ENCODE measurements at regions not wholly inside any gene's neighbourhood (a gene's known extent, or its start where the extent isn't known, plus 50 kb on each side); places are given as distances from the start of the nearest gene placed in this dataset.

- H3K4ac ChIP-seq (ENCODE audit: low read depth in 1 of 2, low read length in 2 of 2) = no peak overlapping the region
- WGBS = 76% methylated on average over 3 of the region's 3 CpGs
These were observed 111.8 kb upstream of the IER5L start for GRCh38 chr9:129289883-129290282.

GRCh38 chr9:129289131-129289731 lies 111.2 kb upstream of the IER5L start:
- peak overlapping the region; percentile 43 for H2BK120ac ChIP-seq (ENCODE audit: low read depth, low read length)
- H3K27ac ChIP-seq (ENCODE audit: low read length, poor library complexity, severe bottlenecking) = no peak overlapping the region
- DNase-seq = no peak
- no peaks in the 10 kb centered on the region for H3K36me3 ChIP-seq (ENCODE audit: control insufficient read depth in 1 of 2, insufficient read depth in 2 of 2, low read depth in 1 of 2, low read length in 2 of 2)
- no peak overlapping the region for H2BK5ac ChIP-seq (ENCODE audit: low read depth, low read length, poor library complexity, severe bottlenecking)
- no peak overlapping the region for H3K4ac ChIP-seq (ENCODE audit: low read depth in 1 of 2, low read length in 2 of 2)
- H3K4me1 ChIP-seq (ENCODE audit: control insufficient read depth, insufficient read depth, low read depth, low read length) = peaks cover 11% of the 10 kb centered on the region
- no peak overlapping the region for H2AFZ ChIP-seq (ENCODE audit: low read depth, low read length)
- H3K18ac ChIP-seq (ENCODE audit: low read depth in 1 of 2, low read length in 2 of 2) = no peak overlapping the region
- H3K4me2 ChIP-seq (ENCODE audit: low read length, poor library complexity, severe bottlenecking) = no peak overlapping the region
- peaks cover 0 to 5% of the 10 kb centered on the region in 2 experiments for H3K27me3 ChIP-seq (ENCODE audit: control insufficient read depth in 1 of 2, insufficient read depth in 1 of 2, low read length in 2 of 2)
- H3K9me3 ChIP-seq (ENCODE audit: control insufficient read depth, low read length) = no peaks in the 10 kb centered on the region
- peak overlapping the region; percentile 45 for H4K8ac ChIP-seq (ENCODE audit: low read length)
- no peak overlapping the region for H3K14ac ChIP-seq (ENCODE audit: low read length in 2 of 2)
- H2AK5ac ChIP-seq (ENCODE audit: low read length, severe bottlenecking) = no peak overlapping the region
- no peaks in the 10 kb centered on the region for H3K79me1 ChIP-seq (replicated peaks; ENCODE audit: low read length, poor library complexity, severe bottlenecking)
- no peak overlapping the region for H4K91ac ChIP-seq (ENCODE audit: low read length)
- H2BK15ac ChIP-seq (ENCODE audit: low read depth, poor library complexity, severe bottlenecking) = no peak overlapping the region
- no peak overlapping the region for H3K4me3 ChIP-seq (ENCODE audit: insufficient read depth in 1 of 2, low read depth in 1 of 2, low read length in 2 of 2)
- WGBS = 88% methylated on average over 12 of the region's 13 CpGs
- H3K23ac ChIP-seq (ENCODE audit: low read length in 2 of 2) = no peak overlapping the region
- no peak overlapping the region for H2BK12ac ChIP-seq (ENCODE audit: low read length in 2 of 2)
- H3K9ac ChIP-seq (ENCODE audit: low read length) = no peak overlapping the region

More at GRCh38 chr9:129289883-129290282, 111.8 kb upstream of the IER5L start:
- Histone ChIP-seq H3K4me1 (ENCODE audit: control insufficient read depth, insufficient read depth, low read depth, low read length) (peaks cover 10% of the 10 kb centered on the region), H3K4me2 (ENCODE audit: low read length, poor library complexity, severe bottlenecking) (no peak overlapping the region), H2BK15ac (ENCODE audit: low read depth, poor library complexity, severe bottlenecking) (no peak overlapping the region), H3K36me3 (ENCODE audit: control insufficient read depth in 1 of 2, insufficient read depth in 2 of 2, low read depth in 1 of 2, low read length in 2 of 2) (no peaks in the 10 kb centered on the region), H2AK5ac (ENCODE audit: low read length, severe bottlenecking) (no peak overlapping the region), H2AFZ (ENCODE audit: low read depth, low read length) (no peak overlapping the region), H3K27ac (ENCODE audit: low read length, poor library complexity, severe bottlenecking) (no peak overlapping the region), H3K27me3 (ENCODE audit: control insufficient read depth in 1 of 2, insufficient read depth in 1 of 2, low read length in 2 of 2) (peaks cover 0 to 5% of the 10 kb centered on the region in 2 experiments), H2BK120ac (ENCODE audit: low read depth, low read length) (no peak overlapping the region), H3K14ac (ENCODE audit: low read length in 2 of 2) (peak overlapping the region in 1 of 2 experiments; percentile 12), H4K91ac (ENCODE audit: low read length) (no peak overlapping the region), H3K4me3 (ENCODE audit: insufficient read depth in 1 of 2, low read depth in 1 of 2, low read length in 2 of 2) (no peak overlapping the region), H3K23ac (ENCODE audit: low read length in 2 of 2) (no peak overlapping the region), H3K79me1 (replicated peaks; ENCODE audit: low read length, poor library complexity, severe bottlenecking) (no peaks in the 10 kb centered on the region), H2BK5ac (ENCODE audit: low read depth, low read length, poor library complexity, severe bottlenecking) (no peak overlapping the region), H3K9ac (ENCODE audit: low read length) (no peak overlapping the region), H3K9me3 (ENCODE audit: control insufficient read depth, low read length) (peaks cover 4% of the 10 kb centered on the region), H2BK12ac (ENCODE audit: low read length in 2 of 2) (no peak overlapping the region), H4K8ac (ENCODE audit: low read length) (no peak overlapping the region), H3K18ac (ENCODE audit: low read depth in 1 of 2, low read length in 2 of 2) (no peak overlapping the region)
- no peak for DNase-seq

- Histone ChIP-seq H3K18ac (ENCODE audit: low read depth in 1 of 2, low read length in 2 of 2) (no peak overlapping the region), H3K4me2 (ENCODE audit: low read length, poor library complexity, severe bottlenecking) (no peak overlapping the region), H3K79me1 (replicated peaks; ENCODE audit: low read length, poor library complexity, severe bottlenecking) (no peaks in the 10 kb centered on the region), H3K4me1 (ENCODE audit: control insufficient read depth, insufficient read depth, low read depth, low read length) (peaks cover 11% of the 10 kb centered on the region), H3K4ac (ENCODE audit: low read depth in 1 of 2, low read length in 2 of 2) (no peak overlapping the region), H3K9ac (ENCODE audit: low read length) (no peak overlapping the region), H3K36me3 (ENCODE audit: control insufficient read depth in 1 of 2, insufficient read depth in 2 of 2, low read depth in 1 of 2, low read length in 2 of 2) (no peaks in the 10 kb centered on the region), H3K23ac (ENCODE audit: low read length in 2 of 2) (no peak overlapping the region), H3K9me3 (ENCODE audit: control insufficient read depth, low read length) (no peaks in the 10 kb centered on the region), H3K4me3 (ENCODE audit: insufficient read depth in 1 of 2, low read depth in 1 of 2, low read length in 2 of 2) (no peak overlapping the region), H4K91ac (ENCODE audit: low read length) (no peak overlapping the region), H3K27ac (ENCODE audit: low read length, poor library complexity, severe bottlenecking) (no peak overlapping the region), H2BK5ac (ENCODE audit: low read depth, low read length, poor library complexity, severe bottlenecking) (no peak overlapping the region), H4K8ac (ENCODE audit: low read length) (no peak overlapping the region), H2AK5ac (ENCODE audit: low read length, severe bottlenecking) (no peak overlapping the region), H2BK12ac (ENCODE audit: low read length in 2 of 2) (peak overlapping the region in 1 of 2 experiments; percentile 4), H3K27me3 (ENCODE audit: control insufficient read depth in 1 of 2, insufficient read depth in 1 of 2, low read length in 2 of 2) (peaks cover 0 to 5% of the 10 kb centered on the region in 2 experiments), H2BK120ac (ENCODE audit: low read depth, low read length) (no peak overlapping the region), H2AFZ (ENCODE audit: low read depth, low read length) (no peak overlapping the region), H2BK15ac (ENCODE audit: low read depth, poor library complexity, severe bottlenecking) (no peak overlapping the region), H3K14ac (ENCODE audit: low read length in 2 of 2) (no peak overlapping the region)
- WGBS = 87% methylated on average over 23 of the region's 24 CpGs
- DNase-seq = no peak
These were observed 109.7 kb upstream of the IER5L start for GRCh38 chr9:129287619-129288305.

- Histone ChIP-seq H3K27me3 (ENCODE audit: control insufficient read depth in 1 of 2, insufficient read depth in 1 of 2, low read length in 2 of 2) (peaks cover 0 to 5% of the 10 kb centered on the region in 2 experiments), H4K8ac (ENCODE audit: low read length) (no peak overlapping the region), H2BK12ac (ENCODE audit: low read length in 2 of 2) (no peak overlapping the region), H3K18ac (ENCODE audit: low read depth in 1 of 2, low read length in 2 of 2) (no peak overlapping the region), H3K14ac (ENCODE audit: low read length in 2 of 2) (peak overlapping the region in 1 of 2 experiments; percentile 35), H3K9me3 (ENCODE audit: control insufficient read depth, low read length) (no peaks in the 10 kb centered on the region), H3K9ac (ENCODE audit: low read length) (no peak overlapping the region), H4K91ac (ENCODE audit: low read length) (no peak overlapping the region), H3K4me1 (ENCODE audit: control insufficient read depth, insufficient read depth, low read depth, low read length) (peaks cover 14% of the 10 kb centered on the region), H2BK15ac (ENCODE audit: low read depth, poor library complexity, severe bottlenecking) (peak overlapping the region; percentile 2), H3K36me3 (ENCODE audit: control insufficient read depth in 1 of 2, insufficient read depth in 2 of 2, low read depth in 1 of 2, low read length in 2 of 2) (no peaks in the 10 kb centered on the region), H3K4me3 (ENCODE audit: insufficient read depth in 1 of 2, low read depth in 1 of 2, low read length in 2 of 2) (no peak overlapping the region), H3K27ac (ENCODE audit: low read length, poor library complexity, severe bottlenecking) (no peak overlapping the region), H2AK5ac (ENCODE audit: low read length, severe bottlenecking) (no peak overlapping the region), H2BK120ac (ENCODE audit: low read depth, low read length) (no peak overlapping the region), H2BK5ac (ENCODE audit: low read depth, low read length, poor library complexity, severe bottlenecking) (no peak overlapping the region), H2AFZ (ENCODE audit: low read depth, low read length) (no peak overlapping the region), H3K23ac (ENCODE audit: low read length in 2 of 2) (no peak overlapping the region), H3K4ac (ENCODE audit: low read depth in 1 of 2, low read length in 2 of 2) (no peak overlapping the region), H3K79me1 (replicated peaks; ENCODE audit: low read length, poor library complexity, severe bottlenecking) (no peaks in the 10 kb centered on the region), H3K4me2 (ENCODE audit: low read length, poor library complexity, severe bottlenecking) (no peak overlapping the region)
- DNase-seq = no peak
- 75% methylated on average over 21 of the region's 23 CpGs for WGBS
These were observed 108.1 kb upstream of the IER5L start for GRCh38 chr9:129285979-129286772.

Data from mesenchymal stem cell (in vitro differentiated cells and primary cell).